ENCODE measurements at regions not wholly inside any gene's neighbourhood (a gene's known extent, or its start where the extent isn't known, plus 50 kb on each side); places are given as distances from the start of the nearest gene placed in this dataset.
"Not testable (repeated sequence)": the region's sequence is repeated elsewhere in the genome, so short reads cannot be mapped to it uniquely, and the experiment has no call there.

DNA sequence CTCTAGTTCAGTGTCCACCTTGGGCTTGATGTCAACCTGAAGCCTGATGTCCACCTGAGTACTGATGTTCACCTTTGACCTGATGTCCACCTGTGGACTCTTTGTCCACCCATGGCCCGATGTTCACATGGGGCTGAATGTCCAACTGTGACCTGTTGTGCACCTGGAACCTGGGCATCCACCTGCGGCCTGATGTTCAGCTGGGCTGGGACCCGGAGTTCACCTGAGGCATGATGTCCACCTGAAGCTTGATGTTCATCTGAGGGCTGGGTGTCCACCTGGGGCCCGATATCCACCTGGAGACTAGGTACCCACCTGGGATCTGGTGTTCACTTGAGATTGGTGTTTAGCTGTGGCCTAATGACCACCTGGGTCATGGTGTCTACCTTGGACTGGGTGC is 231.3 kb downstream of the CCDC74A start:
- BruUV-seq (replicated peaks); ATAC-seq; H3K4me2 ChIP-seq (ENCODE audit: insufficient read depth, low read length); H3K79me2 ChIP-seq (ENCODE audit: control insufficient read depth, insufficient read depth, low read length); in situ Hi-C loops (cut with MboI); H3K27me3 ChIP-seq (ENCODE audit: control insufficient read depth in 2 of 2, insufficient read depth in 2 of 2, low read length in 2 of 2); intact Hi-C loops (cut with micrococcal nuclease); CTCF ChIA-PET (ENCODE audit: low intra/inter-chr PET ratio); H3K27ac ChIP-seq (ENCODE audit: extremely low read depth, low read depth, low read length); DNase-seq (ENCODE audit: extremely low read depth in 1 of 4, low spot score in 3 of 4); H2AFZ ChIP-seq (ENCODE audit: low read depth, low read length); H4K20me1 ChIP-seq (replicated peaks; ENCODE audit: control insufficient read depth, insufficient read depth, low read length); FAIRE-seq; H3K4me3 ChIP-seq; H3K9me1 ChIP-seq (ENCODE audit: control insufficient read depth, insufficient read depth, low read length); POLR2A ChIA-PET; H3K9ac ChIP-seq (ENCODE audit: insufficient read depth in 1 of 2, low read depth in 2 of 2, low read length in 2 of 2); H3K36me3 ChIP-seq (ENCODE audit: control insufficient read depth, insufficient read depth, low read length); H3K9me3 ChIP-seq (replicated peaks; ENCODE audit: control insufficient read depth, insufficient read depth, low read depth, low read length): not testable (repeated sequence)
- peaks cover 0 to 27% of the 10 kb centered on the region in 2 experiments; a peak in 2 of 5 replicates for H3K4me1 ChIP-seq (replicated peaks in 1 of 2; ENCODE audit: control insufficient read depth in 2 of 2, insufficient read depth in 2 of 2, low read length in 2 of 2)
- 2% methylated on average over 4 of the region's 4 CpGs for WGBS (ENCODE audit: insufficient coverage, low coverage, missing lambda C conversion rate)

- H2AFZ ChIP-seq (ENCODE audit: low read depth, low read length); H3K4me3 ChIP-seq; CTCF ChIA-PET (ENCODE audit: low intra/inter-chr PET ratio); H3K36me3 ChIP-seq (ENCODE audit: control insufficient read depth, insufficient read depth, low read length); H3K4me2 ChIP-seq (ENCODE audit: insufficient read depth, low read length); H3K27ac ChIP-seq (ENCODE audit: extremely low read depth, low read depth, low read length); H3K4me1 ChIP-seq (replicated peaks in 1 of 2; ENCODE audit: control insufficient read depth in 2 of 2, insufficient read depth in 2 of 2, low read length in 2 of 2); H3K9ac ChIP-seq (ENCODE audit: insufficient read depth in 1 of 2, low read depth in 2 of 2, low read length in 2 of 2); H3K79me2 ChIP-seq (ENCODE audit: control insufficient read depth, insufficient read depth, low read length); intact Hi-C loops (cut with micrococcal nuclease); FAIRE-seq; H3K9me1 ChIP-seq (ENCODE audit: control insufficient read depth, insufficient read depth, low read length); DNase-seq (ENCODE audit: extremely low read depth in 1 of 4, low spot score in 3 of 4); POLR2A ChIA-PET; BruUV-seq (replicated peaks); H4K20me1 ChIP-seq (replicated peaks; ENCODE audit: control insufficient read depth, insufficient read depth, low read length); H3K9me3 ChIP-seq (replicated peaks; ENCODE audit: control insufficient read depth, insufficient read depth, low read depth, low read length); ATAC-seq; H3K27me3 ChIP-seq (ENCODE audit: control insufficient read depth in 2 of 2, insufficient read depth in 2 of 2, low read length in 2 of 2): not testable (repeated sequence)
- peak; percentile 78 for TF ChIP-seq NFIC (IDR thresholded peaks at IDR 0.05)
- in situ Hi-C loops (cut with MboI): loop anchor here (5.0 to 25.0 kb wide), 2 partner anchors 47 to 363 kb away; no protein-coding TSS in a partner anchor
- whole genome bisulfite sequencing (ENCODE audit: insufficient coverage, low coverage, missing lambda C conversion rate): 0% methylated on average over 8 of the region's 10 CpGs
Observed at GRCh38 chr2:131774955-131775555, 247.4 kb downstream of the CCDC74A start.

All from K562 (cell line).